Gastroesophageal sphincter (tissue), 3 donors: ENCODE measurements at regions not wholly inside any gene's neighbourhood (a gene's known extent, or its start where the extent isn't known, plus 50 kb on each side); places are given as distances from the start of the nearest gene placed in this dataset.

Source experiments
- POLR2A ChIP-seq, 2 donors: fragments of 450-650 bp; IDR thresholded peaks; one replicate each; pipeline ENCODE4 v1.6.1; 2017; ENCODE audit warnings: antibody characterized with exemption in 2 of 2, mild to moderate bottlenecking in 2 of 2, moderate library complexity in 1 of 2
- TF ChIP-seq, protein P1 (sequence below), 4 experiments: fragments of 200-600 bp in 2 of 4; fragments of 450-650 bp in 2 of 4; sonication (generic) in 1 of 4; IDR thresholded peaks; one replicate each; pipeline ENCODE4 v1.5.1; 2017 to 2019; ENCODE audit warnings: antibody characterized with exemption in 4 of 4, mild to moderate bottlenecking in 2 of 4, moderate library complexity in 2 of 4

DNA sequence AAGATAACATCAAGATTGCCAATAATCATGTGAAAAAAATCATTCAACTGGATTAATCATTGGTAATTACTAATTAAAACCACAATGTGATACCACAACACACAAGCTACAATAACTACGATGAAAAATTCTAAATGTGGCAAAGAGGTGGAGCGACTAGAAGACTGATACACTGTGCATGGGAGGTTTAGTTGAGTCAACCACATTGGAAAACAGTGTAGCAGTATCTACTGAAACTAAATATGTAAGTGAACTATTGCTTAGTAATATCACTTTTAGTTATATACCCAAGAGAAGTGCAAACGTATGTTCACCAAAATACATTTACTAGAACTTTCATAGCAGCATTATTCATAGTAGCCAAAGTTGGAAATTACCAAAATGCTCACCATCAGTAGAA, 359.9 kb downstream of the ETS1 start:
- TF ChIP-seq, protein P1, sequence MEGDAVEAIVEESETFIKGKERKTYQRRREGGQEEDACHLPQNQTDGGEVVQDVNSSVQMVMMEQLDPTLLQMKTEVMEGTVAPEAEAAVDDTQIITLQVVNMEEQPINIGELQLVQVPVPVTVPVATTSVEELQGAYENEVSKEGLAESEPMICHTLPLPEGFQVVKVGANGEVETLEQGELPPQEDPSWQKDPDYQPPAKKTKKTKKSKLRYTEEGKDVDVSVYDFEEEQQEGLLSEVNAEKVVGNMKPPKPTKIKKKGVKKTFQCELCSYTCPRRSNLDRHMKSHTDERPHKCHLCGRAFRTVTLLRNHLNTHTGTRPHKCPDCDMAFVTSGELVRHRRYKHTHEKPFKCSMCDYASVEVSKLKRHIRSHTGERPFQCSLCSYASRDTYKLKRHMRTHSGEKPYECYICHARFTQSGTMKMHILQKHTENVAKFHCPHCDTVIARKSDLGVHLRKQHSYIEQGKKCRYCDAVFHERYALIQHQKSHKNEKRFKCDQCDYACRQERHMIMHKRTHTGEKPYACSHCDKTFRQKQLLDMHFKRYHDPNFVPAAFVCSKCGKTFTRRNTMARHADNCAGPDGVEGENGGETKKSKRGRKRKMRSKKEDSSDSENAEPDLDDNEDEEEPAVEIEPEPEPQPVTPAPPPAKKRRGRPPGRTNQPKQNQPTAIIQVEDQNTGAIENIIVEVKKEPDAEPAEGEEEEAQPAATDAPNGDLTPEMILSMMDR (IDR thresholded peaks at IDR 0.05) = no peak
- TF ChIP-seq POLR2A (IDR thresholded peaks at IDR 0.05) = no peak
